ENCODE measurements at regions not wholly inside any gene's neighbourhood (a gene's known extent, or its start where the extent isn't known, plus 50 kb on each side); places are given as distances from the start of the nearest gene placed in this dataset.
"Not testable (repeated sequence)": the region's sequence is repeated elsewhere in the genome, so short reads cannot be mapped to it uniquely, and the experiment has no call there.

GRCh38 chr10:25076506-25077177 lies 60.2 kb downstream of the THNSL1 start:
- no peak for DNase-seq

GRCh38 chr10:25078658-25079431 lies 62.4 kb downstream of the THNSL1 start:
- peak; percentile 19 to 20 for DNase-seq

- peak; percentile 66 to 79 for DNase-seq
Measured at GRCh38 chr10:25080880-25081581, 64.6 kb downstream of the THNSL1 start.

- DNase-seq, result no peak
Measured at GRCh38 chr10:25082276-25083204, 66.1 kb downstream of the THNSL1 start.

GRCh38 chr10:25083546-25084111 lies 67.2 kb downstream of the THNSL1 start:
- no peak for DNase-seq

GRCh38 chr10:25084447-25084846 lies 68.0 kb downstream of the THNSL1 start:
- no peak for DNase-seq

- no peak for DNase-seq
Measured at GRCh38 chr10:25094590-25094989, 78.2 kb downstream of the THNSL1 start.

- no peak for DNase-seq
Measured at GRCh38 chr10:25097669-25098411, 77.0 kb upstream of the GPR158 start.

- no peak for DNase-seq
Measured at GRCh38 chr10:25100141-25100540, 74.7 kb upstream of the GPR158 start.

- DNase-seq, result no peak
Measured at GRCh38 chr10:25101461-25102146, 73.2 kb upstream of the GPR158 start.

GRCh38 chr10:25102147-25102822 lies 72.5 kb upstream of the GPR158 start:
- DNase-seq, result no peak

- no peak for DNase-seq
Measured at GRCh38 chr10:25103703-25104102, 71.1 kb upstream of the GPR158 start.

- no peak for DNase-seq
Measured at GRCh38 chr10:25104441-25104840, 70.4 kb upstream of the GPR158 start.

- DNase-seq, result no peak
Measured at GRCh38 chr10:25105262-25105661, 69.5 kb upstream of the GPR158 start.

GRCh38 chr10:25105743-25106260 lies 69.0 kb upstream of the GPR158 start:
- DNase-seq, result no peak

- DNase-seq, result no peak
Measured at GRCh38 chr10:25107756-25108155, 67.0 kb upstream of the GPR158 start.

GRCh38 chr10:25109896-25110295 lies 64.9 kb upstream of the GPR158 start:
- not testable (repeated sequence) for DNase-seq

GRCh38 chr10:25112016-25112415 lies 62.8 kb upstream of the GPR158 start:
- no peak for DNase-seq

- peak; percentile 41 to 57 for DNase-seq
Measured at GRCh38 chr10:25113191-25114035, 61.4 kb upstream of the GPR158 start.
